Loucy (cell line): ENCODE measurements at regions not wholly inside any gene's neighbourhood (a gene's known extent, or its start where the extent isn't known, plus 50 kb on each side); places are given as distances from the start of the nearest gene placed in this dataset.

Experiments used
- H2AFZ ChIP-seq: fragments of 200-600 bp; sonication (generic); 2 replicates; pipeline ENCODE4 v1.6.0; 2016; ENCODE audit warnings: antibody characterized with exemption, mild to moderate bottlenecking, low read length, moderate library complexity
- H3F3A ChIP-seq: fragments of 200-600 bp; 2 replicates; pipeline ENCODE4 v1.6.0; 2016; ENCODE audit warnings: antibody characterized with exemption, low read depth, mild to moderate bottlenecking
- H3K27me3 ChIP-seq: fragments of 200-600 bp; sonication (generic); 2 replicates; pipeline ENCODE4 v1.6.1; 2014; ENCODE audit warnings: low read length, mild to moderate bottlenecking; ENCODE audit not compliant: insufficient read depth, poor library complexity, severe bottlenecking
- H3K36me3 ChIP-seq: fragments of 200-600 bp; sonication (generic); 2 replicates; pipeline ENCODE4 v1.6.1; 2016; ENCODE audit warnings: low read length; ENCODE audit not compliant: insufficient read depth
- H3K4me1 ChIP-seq: fragments of 200-600 bp; sonication (generic); 2 replicates; pipeline ENCODE4 v1.5.1; 2014; ENCODE audit warnings: low read length, mild to moderate bottlenecking; ENCODE audit not compliant: insufficient read depth, poor library complexity, severe bottlenecking
- H3K4me2 ChIP-seq: fragments of 200-600 bp; sonication (generic); 2 replicates; pipeline ENCODE4 v1.6.0; 2014; ENCODE audit warnings: antibody characterized with exemption, low read length, low read depth, mild to moderate bottlenecking; ENCODE audit not compliant: poor library complexity, severe bottlenecking
- H3K4me3 ChIP-seq: fragments of 200-600 bp; sonication (generic); 2 replicates; pipeline ENCODE4 v1.5.1; 2014; ENCODE audit warnings: low read length, mild to moderate bottlenecking, mixed read lengths; ENCODE audit not compliant: poor library complexity, severe bottlenecking
- H3K79me2 ChIP-seq: fragments of 200-600 bp; sonication (generic); 2 replicates; pipeline ENCODE4 v1.6.1; 2014; ENCODE audit warnings: low read length; ENCODE audit not compliant: insufficient read depth
- H3K9ac ChIP-seq: fragments of 200-600 bp; sonication (generic); 2 replicates; pipeline ENCODE4 v1.6.0; 2014; ENCODE audit warnings: mild to moderate bottlenecking, low read depth, low read length, moderate library complexity; ENCODE audit not compliant: poor library complexity, severe bottlenecking
- H3K9me2 ChIP-seq: fragments of 200-600 bp; sonication (generic); replicated peaks from 2 replicates; pipeline ENCODE4 v1.6.1; 2016; ENCODE audit warnings: low read depth, low read length, mixed read lengths
- H3K9me3 ChIP-seq: fragments of 200-600 bp; sonication (generic); 2 replicates; pipeline ENCODE4 v1.6.1; 2014; ENCODE audit warnings: mild to moderate bottlenecking, antibody characterized with exemption, low read length, low read depth; ENCODE audit not compliant: insufficient read depth
- H4K20me1 ChIP-seq: fragments of 200-600 bp; sonication (generic); 2 replicates; pipeline ENCODE4 v1.6.0; 2014; ENCODE audit warnings: antibody characterized with exemption, low read length, mild to moderate bottlenecking; ENCODE audit not compliant: insufficient read depth, poor library complexity, severe bottlenecking
- EZH2phosphoT487 ChIP-seq: fragments of 200-600 bp; IDR thresholded peaks from 2 replicates; pipeline ENCODE4 v1.6.1; 2018; ENCODE audit warnings: antibody characterized with exemption, mild to moderate bottlenecking, moderate library complexity, borderline replicate concordance
- TF ChIP-seq, protein P1 (sequence below): fragments of 200-600 bp; sonication (generic); conservative IDR thresholded peaks from 2 replicates; pipeline ENCODE4 v1.5.1; 2014; ENCODE audit warnings: mild to moderate bottlenecking, antibody characterized with exemption, low read length

GRCh38 chr3:28922376-28922775 lies 358.5 kb upstream of the RBMS3 start:
- Histone ChIP-seq H3K4me3 (no peak overlapping the region), H3K9me2 (no peaks in the 10 kb centered on the region), H4K20me1 (no peaks in the 10 kb centered on the region), H3K4me2 (no peak overlapping the region), H3K36me3 (no peaks in the 10 kb centered on the region), H3K4me1 (no peaks in the 10 kb centered on the region), H3K9me3 (no peaks in the 10 kb centered on the region), H2AFZ (no peak overlapping the region), H3K9ac (no peak overlapping the region), H3K79me2 (no peaks in the 10 kb centered on the region), H3F3A (no peaks in the 10 kb centered on the region), H3K27me3 (no peaks in the 10 kb centered on the region)
- TF ChIP-seq EZH2phosphoT487 = no peak
- TF ChIP-seq, protein P1, sequence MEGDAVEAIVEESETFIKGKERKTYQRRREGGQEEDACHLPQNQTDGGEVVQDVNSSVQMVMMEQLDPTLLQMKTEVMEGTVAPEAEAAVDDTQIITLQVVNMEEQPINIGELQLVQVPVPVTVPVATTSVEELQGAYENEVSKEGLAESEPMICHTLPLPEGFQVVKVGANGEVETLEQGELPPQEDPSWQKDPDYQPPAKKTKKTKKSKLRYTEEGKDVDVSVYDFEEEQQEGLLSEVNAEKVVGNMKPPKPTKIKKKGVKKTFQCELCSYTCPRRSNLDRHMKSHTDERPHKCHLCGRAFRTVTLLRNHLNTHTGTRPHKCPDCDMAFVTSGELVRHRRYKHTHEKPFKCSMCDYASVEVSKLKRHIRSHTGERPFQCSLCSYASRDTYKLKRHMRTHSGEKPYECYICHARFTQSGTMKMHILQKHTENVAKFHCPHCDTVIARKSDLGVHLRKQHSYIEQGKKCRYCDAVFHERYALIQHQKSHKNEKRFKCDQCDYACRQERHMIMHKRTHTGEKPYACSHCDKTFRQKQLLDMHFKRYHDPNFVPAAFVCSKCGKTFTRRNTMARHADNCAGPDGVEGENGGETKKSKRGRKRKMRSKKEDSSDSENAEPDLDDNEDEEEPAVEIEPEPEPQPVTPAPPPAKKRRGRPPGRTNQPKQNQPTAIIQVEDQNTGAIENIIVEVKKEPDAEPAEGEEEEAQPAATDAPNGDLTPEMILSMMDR = no peak

DNA sequence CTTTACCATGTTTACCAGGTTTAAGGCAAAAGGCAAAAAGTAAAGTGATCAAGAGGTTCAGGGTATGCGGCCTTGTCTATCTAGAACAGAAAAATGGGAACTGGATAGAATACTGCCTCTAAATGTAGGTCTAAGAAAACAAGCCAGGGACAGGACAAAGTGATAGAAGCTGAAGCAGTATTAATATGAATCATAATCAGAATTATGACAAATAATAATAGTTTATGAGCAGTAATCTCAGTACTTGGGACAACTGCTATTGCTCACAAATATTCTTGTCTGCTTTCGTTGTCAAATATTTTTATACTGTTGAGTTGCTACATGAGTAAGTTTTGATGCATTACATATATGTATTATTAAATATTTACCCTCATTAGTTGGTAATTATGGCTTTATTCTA lies 356.9 kb upstream of the RBMS3 start:
- Histone ChIP-seq H4K20me1 (no peaks in the 10 kb centered on the region), H3F3A (no peaks in the 10 kb centered on the region), H3K79me2 (no peaks in the 10 kb centered on the region), H2AFZ (no peak overlapping the region), H3K36me3 (no peaks in the 10 kb centered on the region), H3K9ac (no peak overlapping the region), H3K4me1 (no peaks in the 10 kb centered on the region), H3K4me3 (no peak overlapping the region), H3K27me3 (no peaks in the 10 kb centered on the region), H3K9me3 (no peaks in the 10 kb centered on the region), H3K9me2 (no peaks in the 10 kb centered on the region), H3K4me2 (no peak overlapping the region)
- no peak for TF ChIP-seq EZH2phosphoT487
- TF ChIP-seq, protein P1 = no peak

DNA sequence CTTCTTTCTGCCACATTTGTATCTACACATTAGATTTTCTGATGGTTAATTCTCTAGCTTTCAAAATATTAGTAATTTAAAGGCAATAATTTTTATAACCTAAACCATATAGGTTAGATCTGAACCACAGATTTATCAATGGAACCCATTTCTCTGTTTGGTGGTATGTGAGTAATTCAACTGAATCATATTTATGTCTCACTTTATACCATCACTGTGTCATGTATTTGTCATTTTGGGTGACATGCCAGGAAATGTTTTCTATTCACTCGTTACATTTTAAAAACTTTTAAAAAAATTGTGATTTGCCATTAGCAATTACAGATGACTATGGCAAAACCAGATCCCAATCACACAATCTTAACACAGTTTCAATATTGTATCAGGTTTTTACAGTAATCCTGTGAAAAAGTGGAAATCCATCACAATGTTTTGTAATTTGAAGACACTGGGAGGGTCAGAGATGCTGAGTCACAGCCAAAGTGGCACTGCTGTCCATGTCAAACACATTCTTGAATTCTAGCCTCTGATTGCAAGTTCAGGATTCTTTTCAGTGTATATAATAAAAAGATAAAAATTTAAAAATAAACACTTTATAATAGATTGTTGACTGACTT lies 356.0 kb upstream of the RBMS3 start:
- Histone ChIP-seq H4K20me1 (no peaks in the 10 kb centered on the region), H3K9me3 (no peaks in the 10 kb centered on the region), H3K4me1 (no peaks in the 10 kb centered on the region), H3F3A (no peaks in the 10 kb centered on the region), H2AFZ (no peak overlapping the region), H3K36me3 (no peaks in the 10 kb centered on the region), H3K4me2 (no peak overlapping the region), H3K9me2 (no peaks in the 10 kb centered on the region), H3K4me3 (no peak overlapping the region), H3K27me3 (no peaks in the 10 kb centered on the region), H3K9ac (no peak overlapping the region), H3K79me2 (no peaks in the 10 kb centered on the region)
- TF ChIP-seq, protein P1 = no peak
- no peak for TF ChIP-seq EZH2phosphoT487
